Thymus (tissue), 11 donors: ENCODE measurements at regions not wholly inside any gene's neighbourhood (a gene's known extent, or its start where the extent isn't known, plus 50 kb on each side); places are given as distances from the start of the nearest gene placed in this dataset.
"Not testable (repeated sequence)": the region's sequence is repeated elsewhere in the genome, so short reads cannot be mapped to it uniquely, and the experiment has no call there.

Source experiments
- DNase-seq, 9 donors: peaks; one replicate each; pipeline ENCODE4 v3.0.0-alpha.2; 2013; ENCODE audit warnings: low spot score in 9 of 9, low read depth in 6 of 9, missing footprints in 1 of 9
- H3K27ac ChIP-seq, 2 donors: one replicate each; pipeline ENCODE4 v1.5.1; 2013; ENCODE audit warnings: control low read depth in 1 of 2, low read depth in 1 of 2, low read length in 1 of 2, mild to moderate bottlenecking in 1 of 2, moderate library complexity in 1 of 2
- H3K27me3 ChIP-seq, 2 donors: one replicate each; pipeline ENCODE4 v1.5.1; 2013; ENCODE audit warnings: low read length in 1 of 2; ENCODE audit not compliant: control insufficient read depth in 2 of 2, insufficient read depth in 1 of 2
- H3K36me3 ChIP-seq, 2 donors: one replicate each; pipeline ENCODE4 v1.5.1; 2013; ENCODE audit warnings: low read length in 1 of 2, mild to moderate bottlenecking in 1 of 2, moderate library complexity in 1 of 2; ENCODE audit not compliant: control insufficient read depth in 2 of 2, insufficient read depth in 2 of 2
- H3K4me1 ChIP-seq, 2 donors: one replicate each; pipeline ENCODE4 v1.5.1; 2013; ENCODE audit warnings: low read length in 2 of 2; ENCODE audit not compliant: control insufficient read depth in 2 of 2, insufficient read depth in 2 of 2
- H3K4me3 ChIP-seq, 2 donors: one replicate each; pipeline ENCODE4 v1.5.1; 2013; ENCODE audit warnings: low read length in 2 of 2, control low read depth in 1 of 2, mild to moderate bottlenecking in 1 of 2
- H3K9me3 ChIP-seq, 2 donors: one replicate each; pipeline ENCODE4 v1.5.1; 2013; ENCODE audit warnings: low read length in 1 of 2, mild to moderate bottlenecking in 1 of 2; ENCODE audit not compliant: control insufficient read depth in 2 of 2, insufficient read depth in 1 of 2
- WGBS: extraction: QIAGEN DNeasy Blood & Tissue Kit; methylation state at CpG from one replicate; pipeline ENCODE4 v1.1.7; 2013; 5-methylcytosine and 5-hydroxymethylcytosine counted together
- donor health status: healthy.

- Histone ChIP-seq H3K36me3 (no peaks in the 10 kb centered on the region), H3K4me3 (no peak overlapping the region), H3K27ac (no peak overlapping the region), H3K27me3 (no peaks in the 10 kb centered on the region), H3K9me3 (no peaks in the 10 kb centered on the region), H3K4me1 (no peaks in the 10 kb centered on the region)
- no peak for DNase-seq
- 74% methylated on average over 5 of the region's 5 CpGs for WGBS
Observed at GRCh38 chr10:53536322-53536721, 763.7 kb upstream of the MBL2 start.

GRCh38 chr10:53534428-53534827 is 761.8 kb upstream of the MBL2 start:
- DNase-seq = no peak
- Histone ChIP-seq H3K4me3 (no peak overlapping the region), H3K27ac (no peak overlapping the region), H3K4me1 (no peaks in the 10 kb centered on the region), H3K27me3 (no peaks in the 10 kb centered on the region), H3K36me3 (no peaks in the 10 kb centered on the region), H3K9me3 (no peaks in the 10 kb centered on the region)

- Histone ChIP-seq H3K27ac (no peak overlapping the region), H3K4me3 (no peak overlapping the region), H3K36me3 (no peaks in the 10 kb centered on the region), H3K9me3 (no peaks in the 10 kb centered on the region), H3K27me3 (no peaks in the 10 kb centered on the region), H3K4me1 (no peaks in the 10 kb centered on the region)
- no peak for DNase-seq
- 95% methylated on average over 2 of the region's 2 CpGs for WGBS
Observed at GRCh38 chr10:53528974-53529373, 756.4 kb upstream of the MBL2 start.

GRCh38 chr10:53521046-53521445 is 748.5 kb upstream of the MBL2 start:
- DNase-seq = no peak

GRCh38 chr10:53508197-53508596 is 735.6 kb upstream of the MBL2 start:
- peaks cover 0 to 1% of the 10 kb centered on the region in 2 donors for H3K9me3 ChIP-seq
- 94% methylated on average over 1 of the region's 1 CpG for WGBS
- H3K4me1 ChIP-seq = no peaks in the 10 kb centered on the region
- no peak for DNase-seq
- no peak overlapping the region for H3K4me3 ChIP-seq
- no peak overlapping the region for H3K27ac ChIP-seq
- H3K36me3 ChIP-seq = no peaks in the 10 kb centered on the region
- no peaks in the 10 kb centered on the region for H3K27me3 ChIP-seq

More at GRCh38 chr10:53521046-53521445, 748.5 kb upstream of the MBL2 start:
- Histone ChIP-seq H3K36me3 (no peaks in the 10 kb centered on the region), H3K27me3 (no peaks in the 10 kb centered on the region), H3K4me3 (no peak overlapping the region), H3K4me1 (no peaks in the 10 kb centered on the region), H3K27ac (no peak overlapping the region), H3K9me3 (peaks cover 0 to 3% of the 10 kb centered on the region in 2 donors)
- WGBS = 98% methylated on average over 2 of the region's 2 CpGs

GRCh38 chr10:53504492-53504891 is 731.9 kb upstream of the MBL2 start:
- DNase-seq, H3K4me3 ChIP-seq, H3K36me3 ChIP-seq, H3K27ac ChIP-seq, H3K27me3 ChIP-seq, H3K4me1 ChIP-seq, H3K9me3 ChIP-seq: not testable (repeated sequence)
- 92% methylated on average over 2 of the region's 2 CpGs for WGBS

GRCh38 chr10:53491774-53492173 is 719.2 kb upstream of the MBL2 start:
- WGBS = 89% methylated on average over 2 of the region's 2 CpGs
- Histone ChIP-seq H3K4me3 (no peak overlapping the region), H3K27ac (no peak overlapping the region), H3K27me3 (no peaks in the 10 kb centered on the region), H3K9me3 (peaks cover 0 to 10% of the 10 kb centered on the region in 2 donors), H3K4me1 (no peaks in the 10 kb centered on the region), H3K36me3 (no peaks in the 10 kb centered on the region)
- no peak for DNase-seq

- no peak overlapping the region for H3K27ac ChIP-seq
- no peaks in the 10 kb centered on the region for H3K27me3 ChIP-seq
- H3K9me3 ChIP-seq = peaks cover 0 to 10% of the 10 kb centered on the region in 2 donors
- 96% methylated on average over 1 of the region's 1 CpG for WGBS
- no peak for DNase-seq
- no peaks in the 10 kb centered on the region for H3K36me3 ChIP-seq
- no peak overlapping the region for H3K4me3 ChIP-seq
- no peaks in the 10 kb centered on the region for H3K4me1 ChIP-seq
Observed at GRCh38 chr10:53490553-53490952, 718.0 kb upstream of the MBL2 start.

GRCh38 chr10:53489335-53490182 is 717.0 kb upstream of the MBL2 start:
- DNase-seq = no peak
- H3K4me1 ChIP-seq = no peaks in the 10 kb centered on the region
- H3K9me3 ChIP-seq = peaks cover 0 to 12% of the 10 kb centered on the region in 2 donors
- 83% methylated on average over 5 of the region's 5 CpGs for WGBS
- H3K27ac ChIP-seq = no peak overlapping the region
- H3K36me3 ChIP-seq = no peaks in the 10 kb centered on the region
- H3K4me3 ChIP-seq = no peak overlapping the region
- no peaks in the 10 kb centered on the region for H3K27me3 ChIP-seq
